ENCODE measurements at regions not wholly inside any gene's neighbourhood (a gene's known extent, or its start where the extent isn't known, plus 50 kb on each side); places are given as distances from the start of the nearest gene placed in this dataset.

DNA sequence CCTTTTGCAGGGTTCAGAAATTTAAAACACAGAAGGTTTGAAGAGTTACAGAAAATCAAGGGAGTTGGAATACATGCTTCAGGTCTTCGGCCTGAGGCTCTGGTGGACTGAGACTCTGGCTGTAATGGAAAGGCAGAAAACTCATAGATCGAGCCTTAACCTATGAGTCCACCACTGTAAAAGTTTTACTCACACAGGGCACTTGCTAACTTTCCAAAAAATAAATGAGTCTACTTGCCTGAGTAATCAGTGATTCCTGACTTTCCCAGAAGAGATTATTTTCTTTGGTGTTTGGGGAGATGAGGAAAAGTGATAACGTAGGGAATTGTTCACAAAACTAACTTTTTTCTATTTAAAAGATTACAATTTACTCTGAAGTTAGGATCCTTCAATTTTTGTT, 108.0 kb downstream of the MBL2 start:
- no peak for ATAC-seq
- no peak for TF ChIP-seq ZFP3 (CRISPR knock-in tag; IDR thresholded peaks at IDR 0.05)
- TF ChIP-seq SNAI2 (CRISPR knock-in tag; IDR thresholded peaks at IDR 0.05), result no peak
- no peak for TF ChIP-seq ESRRG (CRISPR knock-in tag; IDR thresholded peaks at IDR 0.05)
- TF ChIP-seq, protein P1, sequence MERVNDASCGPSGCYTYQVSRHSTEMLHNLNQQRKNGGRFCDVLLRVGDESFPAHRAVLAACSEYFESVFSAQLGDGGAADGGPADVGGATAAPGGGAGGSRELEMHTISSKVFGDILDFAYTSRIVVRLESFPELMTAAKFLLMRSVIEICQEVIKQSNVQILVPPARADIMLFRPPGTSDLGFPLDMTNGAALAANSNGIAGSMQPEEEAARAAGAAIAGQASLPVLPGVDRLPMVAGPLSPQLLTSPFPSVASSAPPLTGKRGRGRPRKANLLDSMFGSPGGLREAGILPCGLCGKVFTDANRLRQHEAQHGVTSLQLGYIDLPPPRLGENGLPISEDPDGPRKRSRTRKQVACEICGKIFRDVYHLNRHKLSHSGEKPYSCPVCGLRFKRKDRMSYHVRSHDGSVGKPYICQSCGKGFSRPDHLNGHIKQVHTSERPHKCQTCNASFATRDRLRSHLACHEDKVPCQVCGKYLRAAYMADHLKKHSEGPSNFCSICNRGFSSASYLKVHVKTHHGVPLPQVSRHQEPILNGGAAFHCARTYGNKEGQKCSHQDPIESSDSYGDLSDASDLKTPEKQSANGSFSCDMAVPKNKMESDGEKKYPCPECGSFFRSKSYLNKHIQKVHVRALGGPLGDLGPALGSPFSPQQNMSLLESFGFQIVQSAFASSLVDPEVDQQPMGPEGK (CRISPR knock-in tag; IDR thresholded peaks at IDR 0.05; ENCODE audit: borderline replicate concordance), result no peak
- TF ChIP-seq ISL1 (CRISPR knock-in tag; IDR thresholded peaks at IDR 0.05), result no peak
- no peak for TF ChIP-seq PPARA (CRISPR knock-in tag; IDR thresholded peaks at IDR 0.05; ENCODE audit: borderline replicate concordance)
- no peak for TF ChIP-seq TOX (CRISPR knock-in tag; IDR thresholded peaks at IDR 0.05; ENCODE audit: borderline replicate concordance)
- TF ChIP-seq, protein P2, sequence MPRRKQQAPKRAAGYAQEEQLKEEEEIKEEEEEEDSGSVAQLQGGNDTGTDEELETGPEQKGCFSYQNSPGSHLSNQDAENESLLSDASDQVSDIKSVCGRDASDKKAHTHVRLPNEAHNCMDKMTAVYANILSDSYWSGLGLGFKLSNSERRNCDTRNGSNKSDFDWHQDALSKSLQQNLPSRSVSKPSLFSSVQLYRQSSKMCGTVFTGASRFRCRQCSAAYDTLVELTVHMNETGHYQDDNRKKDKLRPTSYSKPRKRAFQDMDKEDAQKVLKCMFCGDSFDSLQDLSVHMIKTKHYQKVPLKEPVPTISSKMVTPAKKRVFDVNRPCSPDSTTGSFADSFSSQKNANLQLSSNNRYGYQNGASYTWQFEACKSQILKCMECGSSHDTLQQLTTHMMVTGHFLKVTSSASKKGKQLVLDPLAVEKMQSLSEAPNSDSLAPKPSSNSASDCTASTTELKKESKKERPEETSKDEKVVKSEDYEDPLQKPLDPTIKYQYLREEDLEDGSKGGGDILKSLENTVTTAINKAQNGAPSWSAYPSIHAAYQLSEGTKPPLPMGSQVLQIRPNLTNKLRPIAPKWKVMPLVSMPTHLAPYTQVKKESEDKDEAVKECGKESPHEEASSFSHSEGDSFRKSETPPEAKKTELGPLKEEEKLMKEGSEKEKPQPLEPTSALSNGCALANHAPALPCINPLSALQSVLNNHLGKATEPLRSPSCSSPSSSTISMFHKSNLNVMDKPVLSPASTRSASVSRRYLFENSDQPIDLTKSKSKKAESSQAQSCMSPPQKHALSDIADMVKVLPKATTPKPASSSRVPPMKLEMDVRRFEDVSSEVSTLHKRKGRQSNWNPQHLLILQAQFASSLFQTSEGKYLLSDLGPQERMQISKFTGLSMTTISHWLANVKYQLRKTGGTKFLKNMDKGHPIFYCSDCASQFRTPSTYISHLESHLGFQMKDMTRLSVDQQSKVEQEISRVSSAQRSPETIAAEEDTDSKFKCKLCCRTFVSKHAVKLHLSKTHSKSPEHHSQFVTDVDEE (CRISPR knock-in tag; IDR thresholded peaks at IDR 0.05), result no peak
- TF ChIP-seq TCF4 (CRISPR knock-in tag; IDR thresholded peaks at IDR 0.05; ENCODE audit: borderline replicate concordance), result no peak
- no peak for TF ChIP-seq ZFP30 (CRISPR knock-in tag; IDR thresholded peaks at IDR 0.05)
- TF ChIP-seq, protein P3, sequence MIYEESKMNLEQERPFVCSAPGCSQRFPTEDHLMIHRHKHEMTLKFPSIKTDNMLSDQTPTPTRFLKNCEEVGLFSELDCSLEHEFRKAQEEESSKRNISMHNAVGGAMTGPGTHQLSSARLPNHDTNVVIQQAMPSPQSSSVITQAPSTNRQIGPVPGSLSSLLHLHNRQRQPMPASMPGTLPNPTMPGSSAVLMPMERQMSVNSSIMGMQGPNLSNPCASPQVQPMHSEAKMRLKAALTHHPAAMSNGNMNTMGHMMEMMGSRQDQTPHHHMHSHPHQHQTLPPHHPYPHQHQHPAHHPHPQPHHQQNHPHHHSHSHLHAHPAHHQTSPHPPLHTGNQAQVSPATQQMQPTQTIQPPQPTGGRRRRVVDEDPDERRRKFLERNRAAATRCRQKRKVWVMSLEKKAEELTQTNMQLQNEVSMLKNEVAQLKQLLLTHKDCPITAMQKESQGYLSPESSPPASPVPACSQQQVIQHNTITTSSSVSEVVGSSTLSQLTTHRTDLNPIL (CRISPR knock-in tag; IDR thresholded peaks at IDR 0.05; ENCODE audit: low read depth), result no peak
- no peak for TF ChIP-seq RARB (CRISPR knock-in tag; IDR thresholded peaks at IDR 0.05)
- TF ChIP-seq ZNF8 (CRISPR knock-in tag; IDR thresholded peaks at IDR 0.05), result no peak
- no peak for TF ChIP-seq ARNTL (CRISPR knock-in tag; IDR thresholded peaks at IDR 0.05; ENCODE audit: borderline replicate concordance, low read depth)
- TF ChIP-seq, protein P4, sequence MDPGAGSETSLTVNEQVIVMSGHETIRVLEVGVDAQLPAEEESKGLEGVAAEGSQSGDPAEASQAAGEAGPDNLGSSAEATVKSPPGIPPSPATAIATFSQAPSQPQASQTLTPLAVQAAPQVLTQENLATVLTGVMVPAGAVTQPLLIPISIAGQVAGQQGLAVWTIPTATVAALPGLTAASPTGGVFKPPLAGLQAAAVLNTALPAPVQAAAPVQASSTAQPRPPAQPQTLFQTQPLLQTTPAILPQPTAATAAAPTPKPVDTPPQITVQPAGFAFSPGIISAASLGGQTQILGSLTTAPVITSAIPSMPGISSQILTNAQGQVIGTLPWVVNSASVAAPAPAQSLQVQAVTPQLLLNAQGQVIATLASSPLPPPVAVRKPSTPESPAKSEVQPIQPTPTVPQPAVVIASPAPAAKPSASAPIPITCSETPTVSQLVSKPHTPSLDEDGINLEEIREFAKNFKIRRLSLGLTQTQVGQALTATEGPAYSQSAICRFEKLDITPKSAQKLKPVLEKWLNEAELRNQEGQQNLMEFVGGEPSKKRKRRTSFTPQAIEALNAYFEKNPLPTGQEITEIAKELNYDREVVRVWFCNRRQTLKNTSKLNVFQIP (CRISPR knock-in tag; IDR thresholded peaks at IDR 0.05; ENCODE audit: borderline replicate concordance, low read depth), result no peak
- TF ChIP-seq ZC3H10 (CRISPR knock-in tag; IDR thresholded peaks at IDR 0.05), result no peak
- TF ChIP-seq BACH2 (CRISPR knock-in tag; IDR thresholded peaks at IDR 0.05; ENCODE audit: borderline replicate concordance), result no peak
- TF ChIP-seq GLIS3 (CRISPR knock-in tag; IDR thresholded peaks at IDR 0.05), result no peak

DNA sequence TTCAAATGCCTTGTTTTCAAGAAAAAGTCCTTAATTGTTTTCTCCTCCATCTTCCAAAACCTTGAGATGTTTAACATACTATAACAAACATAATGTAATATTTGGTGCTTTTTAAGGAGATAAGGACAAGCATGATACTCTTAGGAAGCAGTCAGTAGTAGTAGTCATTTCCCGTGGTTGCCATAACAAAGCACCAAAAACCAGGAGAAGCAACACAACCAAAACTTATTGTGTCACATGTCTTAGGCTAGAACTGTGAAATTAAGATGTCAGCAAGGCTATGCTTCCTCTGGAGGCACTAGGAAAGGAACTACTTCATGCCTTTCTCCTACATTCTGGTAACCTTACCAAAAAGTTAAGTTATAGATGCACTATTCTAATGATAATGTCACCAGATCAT, 106.8 kb downstream of the MBL2 start:
- no peak for ATAC-seq
- TF ChIP-seq, protein P3 (CRISPR knock-in tag; IDR thresholded peaks at IDR 0.05; ENCODE audit: low read depth), result no peak
- TF ChIP-seq, protein P2 (CRISPR knock-in tag; IDR thresholded peaks at IDR 0.05), result no peak
- TF ChIP-seq BACH2 (CRISPR knock-in tag; IDR thresholded peaks at IDR 0.05; ENCODE audit: borderline replicate concordance), result no peak
- no peak for TF ChIP-seq ZC3H10 (CRISPR knock-in tag; IDR thresholded peaks at IDR 0.05)
- no peak for TF ChIP-seq ZFP3 (CRISPR knock-in tag; IDR thresholded peaks at IDR 0.05)
- TF ChIP-seq ISL1 (CRISPR knock-in tag; IDR thresholded peaks at IDR 0.05), result no peak
- TF ChIP-seq, protein P1 (CRISPR knock-in tag; IDR thresholded peaks at IDR 0.05; ENCODE audit: borderline replicate concordance), result no peak
- TF ChIP-seq ZNF70 (CRISPR knock-in tag; IDR thresholded peaks at IDR 0.05), result no peak
- no peak for TF ChIP-seq TCF4 (CRISPR knock-in tag; IDR thresholded peaks at IDR 0.05; ENCODE audit: borderline replicate concordance)
- no peak for TF ChIP-seq ZNF565 (CRISPR knock-in tag; conservative IDR thresholded peaks at IDR 0.05; ENCODE audit: low read depth)
